Ishikawa (cell line): ENCODE measurements at regions not wholly inside any gene's neighbourhood (a gene's known extent, or its start where the extent isn't known, plus 50 kb on each side); places are given as distances from the start of the nearest gene placed in this dataset.

Experiments used
- CEBPB ChIP-seq: IDR thresholded peaks from 2 replicates; pipeline ENCODE4 v1.6.1; 2012
- CREB1 ChIP-seq: IDR thresholded peaks from 2 replicates; pipeline ENCODE4 v1.6.1; 2012; ENCODE audit warnings: low read depth
- EP300 ChIP-seq: IDR thresholded peaks from 2 replicates; pipeline ENCODE4 v1.6.1; 2012; ENCODE audit warnings: borderline replicate concordance
- NFIC ChIP-seq: IDR thresholded peaks from 2 replicates; pipeline ENCODE4 v1.6.1; 2012
- TAF1 ChIP-seq: IDR thresholded peaks from 2 replicates; pipeline ENCODE4 v1.6.1; 2012; ENCODE audit warnings: low read depth, mild to moderate bottlenecking
- USF1 ChIP-seq: IDR thresholded peaks from 2 replicates; pipeline ENCODE4 v1.6.1; 2012
- ZBTB7A ChIP-seq: IDR thresholded peaks from 2 replicates; pipeline ENCODE4 v1.6.1; 2012; ENCODE audit warnings: low read depth

DNA sequence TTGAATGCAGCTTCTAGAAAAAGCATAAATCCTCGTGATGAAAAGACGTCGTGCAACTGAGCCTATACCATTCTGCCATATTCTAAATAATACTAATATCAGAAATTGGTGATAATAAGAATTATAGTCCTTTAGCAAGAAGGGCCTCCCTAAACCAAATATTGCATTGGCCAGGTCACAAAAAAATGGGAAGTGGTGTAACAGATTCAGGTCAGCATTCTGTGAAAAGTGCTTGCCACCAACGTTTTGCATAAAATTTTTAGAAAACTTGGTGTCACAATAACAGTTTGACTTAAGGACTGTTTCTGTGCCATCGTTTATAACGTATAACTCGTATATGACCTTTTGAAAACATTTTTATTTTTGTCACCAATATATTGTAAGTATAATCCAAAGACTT, 603.6 kb downstream of the CPS1 start:
- no peak for TF ChIP-seq TAF1
- TF ChIP-seq CREB1: no peak
- no peak for TF ChIP-seq EP300
- no peak for TF ChIP-seq CEBPB
- no peak for TF ChIP-seq ZBTB7A
- TF ChIP-seq USF1: no peak
- TF ChIP-seq NFIC: no peak
